ENCODE measurements at regions not wholly inside any gene's neighbourhood (a gene's known extent, or its start where the extent isn't known, plus 50 kb on each side); places are given as distances from the start of the nearest gene placed in this dataset.

DNA sequence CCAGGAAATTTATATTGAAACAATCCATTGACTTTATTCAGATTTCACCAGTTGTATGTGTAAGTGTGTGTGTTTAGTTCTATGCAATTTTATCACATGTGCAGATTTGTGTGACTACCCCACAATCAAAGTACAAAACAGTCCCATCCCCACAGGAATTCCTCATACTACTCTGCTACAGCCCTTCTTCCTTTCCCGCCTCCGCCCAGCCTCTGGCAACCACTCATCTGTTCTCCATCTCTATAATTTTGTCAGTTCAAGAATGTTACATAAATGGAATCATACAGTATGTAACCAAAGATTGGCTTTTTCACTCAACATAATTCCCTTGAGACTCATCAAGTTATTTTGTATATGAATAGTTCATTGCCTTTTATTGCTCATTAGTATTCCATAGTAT lies 289.1 kb downstream of the GADD45G start:
- no TSS peak for BruUV-seq (replicated peaks)
- ATAC-seq (no peak), DNase-seq (ENCODE audit: low read depth, low spot score) (no peak), FAIRE-seq (no peak)
- intact Hi-C loops (cut with micrococcal nuclease; ENCODE audit: unreplicated experiment) (no loop called here), in situ Hi-C loops (cut with MboI) (no loop called here)
- peaks cover 8 to 9% of the 10 kb centered on the region in 2 experiments for H3K27me3 ChIP-seq (replicated peaks in 1 of 2; ENCODE audit: control insufficient read depth in 2 of 2, insufficient read depth in 2 of 2, low read length in 1 of 2)
- H4K20me1 ChIP-seq (ENCODE audit: control insufficient read depth, insufficient read depth) = no peaks in the 10 kb centered on the region
- ChIA-PET RAD21 (ENCODE audit: unreplicated experiment) (no interaction called here), CTCF (no interaction called here), POLR2A (no interaction called here), SMC1A (ENCODE audit: uncharacterized antibody, unreplicated experiment) (no interaction called here)
- no peak overlapping the region for H3K9ac ChIP-seq (ENCODE audit: control insufficient read depth, insufficient read depth, low read length)
- no peaks in the 10 kb centered on the region for H3K36me3 ChIP-seq (ENCODE audit: control insufficient read depth in 2 of 2, insufficient read depth in 2 of 2, low read length in 1 of 2)
- no peaks in the 10 kb centered on the region for H3K9me3 ChIP-seq (replicated peaks; ENCODE audit: control insufficient read depth, insufficient read depth, low read length)
- H3K4me1 ChIP-seq (ENCODE audit: control insufficient read depth, insufficient read depth, low read length) = no peaks in the 10 kb centered on the region
- no peak overlapping the region for H3K27ac ChIP-seq (ENCODE audit: control insufficient read depth, insufficient read depth)
- H2AFZ ChIP-seq (ENCODE audit: control insufficient read depth, low read depth, low read length) = no peak overlapping the region
- H3K4me2 ChIP-seq (ENCODE audit: control insufficient read depth, insufficient read depth) = no peak overlapping the region
- H3K4me3 ChIP-seq = no peak overlapping the region
- WGBS (ENCODE audit: insufficient coverage, insufficient replicate concordance, low lambda C conversion rate, missing lambda C conversion rate) = 50% methylated on average over 2 of the region's 2 CpGs
- no peaks in the 10 kb centered on the region for H3K79me2 ChIP-seq (ENCODE audit: control insufficient read depth, insufficient read depth, low read length)
- TF ChIP-seq, protein P1, sequence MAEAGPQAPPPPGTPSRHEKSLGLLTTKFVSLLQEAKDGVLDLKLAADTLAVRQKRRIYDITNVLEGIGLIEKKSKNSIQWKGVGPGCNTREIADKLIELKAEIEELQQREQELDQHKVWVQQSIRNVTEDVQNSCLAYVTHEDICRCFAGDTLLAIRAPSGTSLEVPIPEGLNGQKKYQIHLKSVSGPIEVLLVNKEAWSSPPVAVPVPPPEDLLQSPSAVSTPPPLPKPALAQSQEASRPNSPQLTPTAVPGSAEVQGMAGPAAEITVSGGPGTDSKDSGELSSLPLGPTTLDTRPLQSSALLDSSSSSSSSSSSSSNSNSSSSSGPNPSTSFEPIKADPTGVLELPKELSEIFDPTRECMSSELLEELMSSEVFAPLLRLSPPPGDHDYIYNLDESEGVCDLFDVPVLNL (IDR thresholded peaks at IDR 0.05; ENCODE audit: low read depth, low read length) = no peak
- no peak for TF ChIP-seq BACH1 (IDR thresholded peaks at IDR 0.05; ENCODE audit: borderline replicate concordance)
- TF ChIP-seq KAT2A (conservative IDR thresholded peaks at IDR 0.05; ENCODE audit: control insufficient read depth, low read depth, low read length) = no peak
- TF ChIP-seq, protein P2, sequence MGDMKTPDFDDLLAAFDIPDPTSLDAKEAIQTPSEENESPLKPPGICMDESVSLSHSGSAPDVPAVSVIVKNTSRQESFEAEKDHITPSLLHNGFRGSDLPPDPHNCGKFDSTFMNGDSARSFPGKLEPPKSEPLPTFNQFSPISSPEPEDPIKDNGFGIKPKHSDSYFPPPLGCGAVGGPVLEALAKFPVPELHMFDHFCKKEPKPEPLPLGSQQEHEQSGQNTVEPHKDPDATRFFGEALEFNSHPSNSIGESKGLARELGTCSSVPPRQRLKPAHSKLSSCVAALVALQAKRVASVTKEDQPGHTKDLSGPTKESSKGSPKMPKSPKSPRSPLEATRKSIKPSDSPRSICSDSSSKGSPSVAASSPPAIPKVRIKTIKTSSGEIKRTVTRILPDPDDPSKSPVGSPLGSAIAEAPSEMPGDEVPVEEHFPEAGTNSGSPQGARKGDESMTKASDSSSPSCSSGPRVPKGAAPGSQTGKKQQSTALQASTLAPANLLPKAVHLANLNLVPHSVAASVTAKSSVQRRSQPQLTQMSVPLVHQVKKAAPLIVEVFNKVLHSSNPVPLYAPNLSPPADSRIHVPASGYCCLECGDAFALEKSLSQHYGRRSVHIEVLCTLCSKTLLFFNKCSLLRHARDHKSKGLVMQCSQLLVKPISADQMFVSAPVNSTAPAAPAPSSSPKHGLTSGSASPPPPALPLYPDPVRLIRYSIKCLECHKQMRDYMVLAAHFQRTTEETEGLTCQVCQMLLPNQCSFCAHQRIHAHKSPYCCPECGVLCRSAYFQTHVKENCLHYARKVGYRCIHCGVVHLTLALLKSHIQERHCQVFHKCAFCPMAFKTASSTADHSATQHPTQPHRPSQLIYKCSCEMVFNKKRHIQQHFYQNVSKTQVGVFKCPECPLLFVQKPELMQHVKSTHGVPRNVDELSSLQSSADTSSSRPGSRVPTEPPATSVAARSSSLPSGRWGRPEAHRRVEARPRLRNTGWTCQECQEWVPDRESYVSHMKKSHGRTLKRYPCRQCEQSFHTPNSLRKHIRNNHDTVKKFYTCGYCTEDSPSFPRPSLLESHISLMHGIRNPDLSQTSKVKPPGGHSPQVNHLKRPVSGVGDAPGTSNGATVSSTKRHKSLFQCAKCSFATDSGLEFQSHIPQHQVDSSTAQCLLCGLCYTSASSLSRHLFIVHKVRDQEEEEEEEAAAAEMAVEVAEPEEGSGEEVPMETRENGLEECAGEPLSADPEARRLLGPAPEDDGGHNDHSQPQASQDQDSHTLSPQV (IDR thresholded peaks at IDR 0.05) = no peak
- TF ChIP-seq TARDBP (IDR thresholded peaks at IDR 0.05; ENCODE audit: borderline replicate concordance) = no peak
- TF ChIP-seq TCF3 (IDR thresholded peaks at IDR 0.05; ENCODE audit: borderline replicate concordance, insufficient read depth, low read depth, low read length) = no peak
- TF ChIP-seq, protein P3, sequence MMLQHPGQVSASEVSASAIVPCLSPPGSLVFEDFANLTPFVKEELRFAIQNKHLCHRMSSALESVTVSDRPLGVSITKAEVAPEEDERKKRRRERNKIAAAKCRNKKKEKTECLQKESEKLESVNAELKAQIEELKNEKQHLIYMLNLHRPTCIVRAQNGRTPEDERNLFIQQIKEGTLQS (IDR thresholded peaks at IDR 0.05; ENCODE audit: borderline replicate concordance, extremely low read depth, low read depth, low read length) = no peak
- TF ChIP-seq, protein P4, sequence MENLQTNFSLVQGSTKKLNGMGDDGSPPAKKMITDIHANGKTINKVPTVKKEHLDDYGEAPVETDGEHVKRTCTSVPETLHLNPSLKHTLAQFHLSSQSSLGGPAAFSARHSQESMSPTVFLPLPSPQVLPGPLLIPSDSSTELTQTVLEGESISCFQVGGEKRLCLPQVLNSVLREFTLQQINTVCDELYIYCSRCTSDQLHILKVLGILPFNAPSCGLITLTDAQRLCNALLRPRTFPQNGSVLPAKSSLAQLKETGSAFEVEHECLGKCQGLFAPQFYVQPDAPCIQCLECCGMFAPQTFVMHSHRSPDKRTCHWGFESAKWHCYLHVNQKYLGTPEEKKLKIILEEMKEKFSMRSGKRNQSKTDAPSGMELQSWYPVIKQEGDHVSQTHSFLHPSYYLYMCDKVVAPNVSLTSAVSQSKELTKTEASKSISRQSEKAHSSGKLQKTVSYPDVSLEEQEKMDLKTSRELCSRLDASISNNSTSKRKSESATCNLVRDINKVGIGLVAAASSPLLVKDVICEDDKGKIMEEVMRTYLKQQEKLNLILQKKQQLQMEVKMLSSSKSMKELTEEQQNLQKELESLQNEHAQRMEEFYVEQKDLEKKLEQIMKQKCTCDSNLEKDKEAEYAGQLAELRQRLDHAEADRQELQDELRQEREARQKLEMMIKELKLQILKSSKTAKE (IDR thresholded peaks at IDR 0.05; ENCODE audit: low read depth, poor library complexity, severe bottlenecking) = no peak
- TF ChIP-seq ZBED1 (IDR thresholded peaks at IDR 0.05; ENCODE audit: borderline replicate concordance) = no peak
- no peak for TF ChIP-seq MEF2B (IDR thresholded peaks at IDR 0.05; ENCODE audit: partially characterized antibody, poor library complexity, severe bottlenecking)
- TF ChIP-seq ZNF622 (IDR thresholded peaks at IDR 0.05) = no peak
- no peak for TF ChIP-seq POLR2AphosphoS5 (IDR thresholded peaks at IDR 0.05; ENCODE audit: low read length)
- TF ChIP-seq CREM (IDR thresholded peaks at IDR 0.05; ENCODE audit: low read depth) = no peak
- TF ChIP-seq SMARCA5 (IDR thresholded peaks at IDR 0.05) = no peak
- TF ChIP-seq, protein P5, sequence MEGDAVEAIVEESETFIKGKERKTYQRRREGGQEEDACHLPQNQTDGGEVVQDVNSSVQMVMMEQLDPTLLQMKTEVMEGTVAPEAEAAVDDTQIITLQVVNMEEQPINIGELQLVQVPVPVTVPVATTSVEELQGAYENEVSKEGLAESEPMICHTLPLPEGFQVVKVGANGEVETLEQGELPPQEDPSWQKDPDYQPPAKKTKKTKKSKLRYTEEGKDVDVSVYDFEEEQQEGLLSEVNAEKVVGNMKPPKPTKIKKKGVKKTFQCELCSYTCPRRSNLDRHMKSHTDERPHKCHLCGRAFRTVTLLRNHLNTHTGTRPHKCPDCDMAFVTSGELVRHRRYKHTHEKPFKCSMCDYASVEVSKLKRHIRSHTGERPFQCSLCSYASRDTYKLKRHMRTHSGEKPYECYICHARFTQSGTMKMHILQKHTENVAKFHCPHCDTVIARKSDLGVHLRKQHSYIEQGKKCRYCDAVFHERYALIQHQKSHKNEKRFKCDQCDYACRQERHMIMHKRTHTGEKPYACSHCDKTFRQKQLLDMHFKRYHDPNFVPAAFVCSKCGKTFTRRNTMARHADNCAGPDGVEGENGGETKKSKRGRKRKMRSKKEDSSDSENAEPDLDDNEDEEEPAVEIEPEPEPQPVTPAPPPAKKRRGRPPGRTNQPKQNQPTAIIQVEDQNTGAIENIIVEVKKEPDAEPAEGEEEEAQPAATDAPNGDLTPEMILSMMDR (IDR thresholded peaks at IDR 0.05 in 2 of 3, conservative IDR thresholded peaks at IDR 0.05 in 1 of 3; ENCODE audit: control insufficient read depth in 2 of 3, extremely low read depth in 1 of 3, insufficient read depth in 1 of 3, low read depth in 3 of 3, low read length in 3 of 3) = no peak
- TF ChIP-seq NR2F1 (conservative IDR thresholded peaks at IDR 0.05) = no peak
